OCI-LY7 (cell line): ENCODE measurements at regions not wholly inside any gene's neighbourhood (a gene's known extent, or its start where the extent isn't known, plus 50 kb on each side); places are given as distances from the start of the nearest gene placed in this dataset.

Experiments
- BruUV-seq: library from RNA; stranded (reverse); fragments of 400-500 nt; replicated peaks from 2 replicates; lab custom pipeline; 2021; lab: Mats Ljungman, UMichigan
- CTCF ChIA-PET: fragments of 300-600 bp; sonication (Branson Sonifier 250); formaldehyde crosslinking; loops from one replicate; lab custom pipeline; 2022; ENCODE audit warnings: antibody characterized with exemption; ENCODE audit not compliant: unreplicated experiment; lab: Charles Lee
- POLR2A ChIA-PET: fragments of 300-600 bp; sonication (Branson Sonifier 250); formaldehyde crosslinking; loops from one replicate; lab custom pipeline; 2022; ENCODE audit warnings: antibody characterized with exemption; lab: Charles Lee
- DNase-seq: peaks from one replicate; pipeline ENCODE4 v3.0.0-alpha.2; 2015; ENCODE audit warnings: low spot score
- H2AFZ ChIP-seq: fragments of 200-600 bp; sonication (generic), shearing (Covaris generic); 2 replicates; pipeline ENCODE4 v1.6.1; 2014; ENCODE audit warnings: mild to moderate bottlenecking, antibody characterized with exemption, low read length, moderate library complexity
- H3K27ac ChIP-seq: fragments of 200-600 bp; sonication (generic); 2 replicates; pipeline ENCODE4 v1.5.1; 2014; ENCODE audit warnings: mixed run types, low read depth, mild to moderate bottlenecking, moderate library complexity, low read length, inconsistent platforms; ENCODE audit not compliant: poor library complexity, severe bottlenecking
- H3K36me3 ChIP-seq: fragments of 200-600 bp; sonication (generic); 2 replicates; pipeline ENCODE4 v1.6.1; 2014; ENCODE audit warnings: mild to moderate bottlenecking, antibody characterized with exemption, low read length, moderate library complexity, mixed read lengths; ENCODE audit not compliant: insufficient read depth
- H3K4me1 ChIP-seq: fragments of 200-600 bp; sonication (generic); 2 replicates; pipeline ENCODE4 v1.5.1; 2014; ENCODE audit warnings: mild to moderate bottlenecking, low read length; ENCODE audit not compliant: insufficient read depth, poor library complexity, severe bottlenecking
- H3K4me2 ChIP-seq: fragments of 200-600 bp; sonication (generic); 2 replicates; pipeline ENCODE4 v1.6.1; 2014; ENCODE audit warnings: mild to moderate bottlenecking, low read length
- H3K4me3 ChIP-seq: fragments of 200-600 bp; sonication (generic); 2 replicates; pipeline ENCODE4 v1.5.1; 2014; ENCODE audit warnings: mild to moderate bottlenecking, low read depth, low read length; ENCODE audit not compliant: poor library complexity, severe bottlenecking
- H3K79me2 ChIP-seq: fragments of 200-600 bp; sonication (generic); 2 replicates; pipeline ENCODE4 v1.6.1; 2016; ENCODE audit warnings: low read depth, mild to moderate bottlenecking, low read length, moderate library complexity, mixed read lengths; ENCODE audit not compliant: insufficient read depth
- H3K9me2 ChIP-seq: fragments of 200-600 bp; sonication (generic); 2 replicates; pipeline ENCODE4 v1.6.1; 2016; ENCODE audit warnings: mild to moderate bottlenecking, low read length, mixed read lengths; ENCODE audit not compliant: insufficient read depth
- H3K9me3 ChIP-seq: fragments of 200-600 bp; sonication (generic); 2 replicates; pipeline ENCODE4 v1.6.1; 2014; ENCODE audit warnings: mild to moderate bottlenecking, mixed run types, low read length, mixed read lengths
- H4K20me1 ChIP-seq: fragments of 200-600 bp; sonication (generic); 2 replicates; pipeline ENCODE4 v1.6.1; 2014; ENCODE audit warnings: mild to moderate bottlenecking, antibody characterized with exemption, low read length, moderate library complexity, mixed read lengths; ENCODE audit not compliant: insufficient read depth
- CTCF ChIP-seq: fragments of 200-600 bp; sonication (generic); conservative IDR thresholded peaks from 2 replicates; pipeline ENCODE4 v1.5.1; 2014; ENCODE audit warnings: mild to moderate bottlenecking, antibody characterized with exemption, low read length, moderate library complexity, mixed read lengths
- EZH2phosphoT487 ChIP-seq: fragments of 200-600 bp; sonication (generic); IDR thresholded peaks from 2 replicates; pipeline ENCODE4 v1.6.1; 2018; ENCODE audit warnings: low read depth, borderline replicate concordance, mild to moderate bottlenecking, mixed run types, antibody characterized with exemption, low read length, moderate library complexity, mixed read lengths
- intact Hi-C: fragments of 100-400 bp; cut with micrococcal nuclease; formaldehyde crosslinking; loops from one replicate; pipeline ENCODE4 v1.10.0; 2022; ENCODE audit not compliant: unreplicated experiment

GRCh38 chr7:93811198-93811597 lies 79.4 kb downstream of the TFPI2 start:
- H3K36me3 ChIP-seq, result no peaks in the 10 kb centered on the region
- CTCF ChIA-PET, result no interaction called here
- no peak for DNase-seq
- H3K9me2 ChIP-seq, result no peaks in the 10 kb centered on the region
- no peaks in the 10 kb centered on the region for H3K79me2 ChIP-seq
- H4K20me1 ChIP-seq, result no peaks in the 10 kb centered on the region
- no peak overlapping the region for H2AFZ ChIP-seq
- intact Hi-C loops, result no loop called here
- POLR2A ChIA-PET, result interaction anchor here (0.7 kb wide), 1 partner anchor 703 kb away, joined by 3 read pairs; no protein-coding TSS in a partner anchor
- BruUV-seq, result no TSS peak
- H3K4me3 ChIP-seq, result no peak overlapping the region
- no peak overlapping the region for H3K27ac ChIP-seq
- no peaks in the 10 kb centered on the region for H3K4me1 ChIP-seq
- TF ChIP-seq CTCF (no peak), EZH2phosphoT487 (no peak)
- no peak overlapping the region for H3K4me2 ChIP-seq
- no peaks in the 10 kb centered on the region for H3K9me3 ChIP-seq

GRCh38 chr7:93810561-93810960 lies 80.0 kb downstream of the TFPI2 start:
- no peak for DNase-seq
- Histone ChIP-seq H3K4me1 (no peaks in the 10 kb centered on the region), H2AFZ (no peak overlapping the region), H3K4me3 (no peak overlapping the region), H4K20me1 (no peaks in the 10 kb centered on the region), H3K4me2 (no peak overlapping the region), H3K36me3 (no peaks in the 10 kb centered on the region), H3K79me2 (no peaks in the 10 kb centered on the region), H3K9me3 (no peaks in the 10 kb centered on the region), H3K27ac (no peak overlapping the region), H3K9me2 (no peaks in the 10 kb centered on the region)
- CTCF ChIA-PET, result no interaction called here
- POLR2A ChIA-PET, result interaction anchor here (0.7 kb wide), 1 partner anchor 702 kb away, joined by 3 read pairs; no protein-coding TSS in a partner anchor
- BruUV-seq, result no TSS peak
- TF ChIP-seq CTCF, result no peak
- no peak for TF ChIP-seq EZH2phosphoT487
- intact Hi-C loops, result no loop called here

- Histone ChIP-seq H3K36me3 (no peaks in the 10 kb centered on the region), H3K9me3 (no peaks in the 10 kb centered on the region), H3K9me2 (no peaks in the 10 kb centered on the region), H3K4me3 (no peak overlapping the region), H3K27ac (no peak overlapping the region), H3K79me2 (no peaks in the 10 kb centered on the region), H4K20me1 (no peaks in the 10 kb centered on the region), H2AFZ (no peak overlapping the region), H3K4me2 (no peak overlapping the region), H3K4me1 (no peaks in the 10 kb centered on the region)
- intact Hi-C loops, result loop anchor here (10.0 kb wide), 1 partner anchor 280 kb away; no protein-coding TSS in a partner anchor
- DNase-seq, result no peak
- no TSS peak for BruUV-seq
- CTCF ChIA-PET, result no interaction called here
- POLR2A ChIA-PET, result no interaction called here
- TF ChIP-seq CTCF, result no peak
Observed at GRCh38 chr7:93804726-93805125, 85.8 kb downstream of the TFPI2 start.
